HG02870 (cell line): ENCODE measurements at regions not wholly inside any gene's neighbourhood (a gene's known extent, or its start where the extent isn't known, plus 50 kb on each side); places are given as distances from the start of the nearest gene placed in this dataset.

ENCODE experiments used
- ATAC-seq: cut with Tn5 transposase; IDR thresholded peaks from one replicate; pipeline ENCODE4 v1.9.1; 2021; ENCODE audit warnings: mild to moderate bottlenecking, moderate library complexity; ENCODE audit not compliant: unreplicated experiment

DNA sequence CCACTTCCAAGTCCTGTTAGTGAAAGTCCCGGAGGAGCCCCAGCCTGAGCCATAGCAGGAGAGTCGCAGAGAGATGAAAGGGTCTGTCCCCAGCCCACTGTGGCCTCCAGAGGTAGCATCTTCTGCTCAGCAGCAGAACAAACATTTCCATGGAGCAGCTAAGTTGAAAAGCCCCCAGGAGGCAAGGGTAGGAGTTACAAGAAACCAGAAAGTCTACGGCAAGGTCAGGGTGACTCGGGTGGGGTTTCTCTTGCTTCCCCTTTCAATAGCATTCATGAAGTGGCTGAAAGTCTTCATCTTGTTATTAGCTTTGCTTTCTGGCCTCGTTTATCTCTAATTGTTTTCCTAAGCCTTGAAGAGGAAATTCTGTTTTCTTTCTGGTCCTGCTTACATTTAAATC, 151.2 kb upstream of the DIO3 start:
- ATAC-seq: no peak

DNA sequence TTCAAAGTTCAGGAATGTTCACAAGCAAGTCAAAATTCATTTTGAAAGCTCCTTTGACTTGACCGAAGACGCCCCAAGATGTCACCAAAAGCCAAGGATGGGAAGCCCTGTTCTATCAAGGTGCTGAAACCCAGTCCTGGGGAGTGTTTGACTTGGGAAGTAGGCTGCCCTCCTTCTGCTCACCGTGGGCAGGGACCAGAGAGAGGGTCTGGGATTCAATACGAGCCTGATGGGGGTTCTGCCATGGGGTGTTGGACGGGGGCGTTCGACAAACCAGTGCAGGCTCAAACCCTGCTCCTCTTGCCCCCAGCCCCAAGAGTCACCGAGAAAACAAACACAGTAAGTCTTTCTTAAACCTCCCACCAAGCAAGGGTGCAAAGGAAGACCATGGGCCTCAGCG, 150.1 kb upstream of the DIO3 start:
- no peak for ATAC-seq

DNA sequence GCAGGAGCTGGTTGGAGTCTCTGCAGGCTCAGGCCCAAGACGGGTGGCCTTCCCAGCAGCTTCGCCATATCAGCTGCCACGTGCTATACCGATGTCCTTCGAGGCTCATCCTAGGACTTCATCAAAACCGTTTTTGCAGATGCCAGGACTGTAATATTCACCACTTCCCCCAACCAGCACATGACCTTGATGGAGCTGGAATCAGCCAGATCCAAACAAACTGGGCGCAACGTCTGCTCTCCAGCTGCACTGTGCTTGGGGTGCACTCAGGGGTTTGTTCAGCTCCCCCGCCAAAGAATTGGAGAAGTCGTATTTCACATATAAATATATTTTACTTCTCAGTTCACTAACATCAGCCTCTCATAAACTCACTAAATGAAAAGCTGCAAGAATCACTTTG, 149.5 kb upstream of the DIO3 start:
- ATAC-seq: no peak

DNA sequence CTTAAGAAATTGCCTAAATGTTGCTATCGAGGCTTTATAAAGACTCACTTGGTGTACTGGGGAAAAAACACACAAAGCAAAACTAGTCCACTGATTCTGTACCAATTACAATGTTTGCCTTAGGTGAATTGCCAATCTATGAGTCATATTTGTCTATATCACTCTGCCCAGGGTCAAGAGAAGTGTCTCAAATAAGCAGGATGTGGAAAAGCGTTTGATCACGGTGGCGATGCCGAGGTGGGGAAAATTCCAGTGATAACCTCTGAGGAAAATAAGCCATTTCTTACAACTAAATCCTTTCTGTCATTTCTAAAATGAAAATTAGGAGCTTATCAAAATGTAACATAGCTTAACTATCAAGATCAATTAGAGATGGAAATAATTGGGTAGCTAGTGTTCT, 148.6 kb upstream of the DIO3 start:
- ATAC-seq: no peak

DNA sequence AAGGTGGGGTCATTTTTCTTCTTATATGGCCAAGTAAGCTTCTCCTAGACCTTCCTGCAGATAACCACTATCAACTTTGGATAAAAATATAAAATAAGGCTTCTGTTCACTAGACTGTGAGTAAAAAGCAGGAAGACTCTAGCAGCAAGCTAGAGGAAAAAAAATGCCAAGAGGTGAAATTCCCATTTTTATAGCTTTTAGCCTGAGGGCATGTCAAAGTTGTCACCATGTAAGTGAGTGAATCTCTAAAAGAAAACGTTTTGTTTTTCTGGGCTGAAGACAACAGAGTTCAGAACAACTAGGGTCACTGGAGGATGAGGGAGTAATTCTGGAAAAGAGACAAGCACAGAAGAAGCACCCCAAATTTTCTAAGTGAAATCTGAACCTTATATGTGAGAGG, 143.9 kb upstream of the DIO3 start:
- ATAC-seq: no peak

DNA sequence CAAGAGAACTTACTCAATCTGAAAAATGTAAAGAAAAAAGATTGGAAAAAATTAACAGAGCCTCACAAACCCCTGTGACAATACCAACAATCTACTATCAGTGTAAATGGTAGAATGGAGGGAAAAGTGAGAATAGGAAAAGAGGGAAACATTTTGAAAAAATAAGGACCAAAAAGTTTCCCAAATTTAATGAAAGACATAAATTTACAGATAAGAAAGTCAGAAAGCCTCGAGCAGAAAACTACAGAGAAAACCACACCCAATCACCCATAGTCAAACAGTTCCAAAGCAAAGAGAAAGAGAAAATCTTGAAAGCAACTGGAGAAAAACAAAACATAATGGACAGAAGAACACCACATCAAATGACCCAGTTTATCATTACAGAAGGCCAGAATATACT, 142.7 kb upstream of the DIO3 start:
- ATAC-seq: no peak

DNA sequence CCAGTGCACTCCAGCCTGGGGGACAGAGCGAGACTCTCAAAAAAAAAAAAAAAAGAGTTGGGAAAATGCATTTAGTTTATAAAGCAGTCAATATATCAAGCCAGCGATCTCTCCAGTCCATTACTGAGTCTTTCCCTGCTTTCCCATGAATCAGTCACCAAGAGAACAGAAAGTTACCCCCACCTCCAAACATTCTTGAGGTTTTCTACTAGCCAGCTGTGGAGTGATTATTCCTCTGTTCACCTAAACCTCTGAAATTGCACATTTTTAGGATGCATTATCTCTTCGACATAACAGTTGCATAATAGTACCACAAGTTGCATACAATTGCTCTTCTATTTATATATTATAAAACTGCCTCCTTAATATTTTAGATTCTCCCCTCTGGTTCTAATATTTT, 134.8 kb upstream of the DIO3 start:
- ATAC-seq: no peak

DNA sequence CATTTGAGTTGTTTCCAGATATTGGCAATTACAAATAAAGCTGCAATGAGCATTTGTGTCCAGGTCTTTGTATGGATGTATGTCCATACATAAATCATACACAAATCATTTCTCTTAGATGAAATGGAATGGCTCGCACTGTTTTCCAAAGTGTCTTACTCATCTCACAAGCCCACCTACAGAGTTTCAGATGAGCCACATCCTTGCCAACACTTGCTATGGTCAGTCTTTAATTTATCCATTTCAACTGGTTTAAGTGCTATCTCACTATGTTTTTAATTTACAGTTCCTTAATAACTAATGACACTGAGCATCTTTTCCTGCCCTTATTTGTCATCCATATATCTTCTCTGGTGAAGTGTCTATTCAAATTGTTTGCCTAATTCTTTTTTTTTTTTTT, 132.9 kb upstream of the DIO3 start:
- ATAC-seq: no peak

DNA sequence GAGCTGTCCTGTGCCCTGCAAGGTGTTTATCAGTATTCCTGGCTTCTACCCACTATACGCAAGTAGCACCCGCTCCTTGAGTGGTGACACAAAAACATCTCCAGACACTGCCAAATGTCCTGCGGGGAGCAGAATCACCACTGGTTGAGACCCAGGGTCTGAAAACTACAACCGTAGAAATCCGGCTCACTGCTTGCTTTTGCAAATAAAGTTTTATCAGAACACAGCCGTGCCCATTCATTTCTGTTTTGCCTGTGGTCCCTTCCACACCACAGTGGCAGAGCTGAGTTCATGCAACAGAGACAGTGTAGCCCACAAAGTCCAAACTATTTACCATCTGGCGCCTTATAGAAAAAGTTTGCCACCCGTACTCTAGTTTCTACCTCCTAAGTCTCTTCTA, 125.7 kb upstream of the DIO3 start:
- ATAC-seq: no peak

DNA sequence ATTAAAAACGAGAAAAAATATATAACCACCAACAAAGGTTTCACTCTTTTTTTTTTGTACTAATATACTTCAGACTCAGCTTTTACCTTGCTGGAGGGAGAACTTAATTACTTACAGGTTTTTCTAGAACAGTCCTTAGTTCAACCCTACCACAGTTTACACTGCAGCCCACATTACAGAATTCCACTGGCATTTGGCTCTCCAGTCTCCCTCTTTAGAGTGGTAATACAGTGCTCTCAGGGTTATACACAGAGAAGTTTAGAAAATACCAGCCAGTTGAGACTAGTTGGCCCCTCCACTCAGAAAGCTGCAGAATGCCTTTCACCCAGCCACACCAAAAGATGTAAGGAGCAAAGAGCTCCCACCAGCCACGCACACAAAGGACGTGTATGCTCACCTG, 122.3 kb upstream of the DIO3 start:
- no peak for ATAC-seq

DNA sequence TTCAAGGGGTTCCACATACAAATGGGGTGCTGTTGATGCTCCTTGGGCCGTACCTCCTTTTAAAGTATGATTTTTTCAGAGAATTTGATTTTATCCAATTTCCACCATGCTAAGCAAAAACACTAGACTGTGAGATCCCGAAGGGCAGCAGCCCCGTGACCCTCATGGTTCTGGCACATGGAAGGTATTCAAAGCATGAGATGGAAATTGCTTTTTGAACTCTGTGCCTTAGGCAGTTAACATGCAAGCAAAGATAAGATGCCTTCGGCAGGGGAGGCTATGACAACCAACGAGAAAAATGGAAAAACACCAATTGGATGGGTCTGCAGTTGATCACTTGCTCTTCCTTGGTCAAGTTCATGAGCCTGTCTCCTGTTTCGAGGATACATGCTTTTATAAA, 120.8 kb upstream of the DIO3 start:
- ATAC-seq: no peak

DNA sequence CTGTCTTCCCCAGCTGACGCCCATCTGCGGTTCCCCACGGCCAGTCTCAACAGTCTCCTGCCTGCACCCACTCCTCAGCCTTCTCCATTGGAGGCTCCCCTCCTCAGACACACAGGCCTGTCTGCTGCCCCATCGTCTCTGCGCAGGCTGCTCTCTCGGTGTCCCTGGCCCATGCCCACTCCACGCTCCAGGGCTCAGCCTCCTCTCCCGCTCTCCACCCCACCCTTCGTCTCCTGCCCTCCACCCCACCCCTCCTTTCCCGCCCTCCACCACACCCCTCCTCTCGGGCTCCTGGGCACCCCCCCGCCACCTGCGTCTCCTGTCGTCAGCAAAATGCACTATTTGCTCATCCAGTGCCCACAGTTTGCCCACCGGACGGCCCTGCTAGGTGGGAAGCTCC, 119.6 kb upstream of the DIO3 start:
- ATAC-seq: no peak

DNA sequence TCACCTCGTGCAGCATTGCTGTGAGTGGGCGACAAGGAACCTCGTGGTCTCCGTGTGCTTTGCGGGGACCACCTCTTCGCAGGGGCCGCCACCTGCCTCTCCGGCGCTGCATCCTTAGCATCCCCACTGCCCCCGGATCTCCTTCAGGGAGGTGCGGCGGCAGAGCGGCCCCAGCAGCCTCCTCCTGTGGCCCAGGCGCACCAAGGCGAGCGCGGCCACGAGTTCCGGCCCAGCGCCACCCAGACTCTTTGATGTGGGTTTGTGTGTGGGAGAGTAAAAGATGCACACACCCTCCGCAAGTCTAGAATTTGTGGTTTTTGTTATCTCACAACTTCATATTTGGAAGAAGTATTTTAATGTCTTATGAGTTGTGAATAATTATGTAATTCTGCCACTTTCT, 118.8 kb upstream of the DIO3 start:
- ATAC-seq: no peak

DNA sequence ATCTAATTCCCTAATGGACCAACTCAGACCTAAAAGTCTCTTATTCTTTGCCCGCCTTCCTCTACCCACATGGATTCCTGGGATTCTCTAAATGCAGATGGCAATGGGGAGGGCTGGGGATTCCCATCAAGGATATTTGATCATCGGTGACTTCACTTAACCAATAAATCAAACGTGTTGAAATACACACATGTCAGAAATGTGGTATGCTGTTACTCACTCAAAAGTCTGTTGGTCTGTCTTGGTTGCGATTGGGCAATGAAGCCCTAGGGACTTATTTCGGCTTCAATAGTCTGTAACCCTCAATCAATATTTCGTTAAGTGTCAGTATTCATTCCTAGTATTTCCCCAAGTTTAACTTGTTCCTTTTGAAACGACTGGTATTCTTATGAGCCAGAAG, 117.2 kb upstream of the DIO3 start:
- ATAC-seq: no peak

DNA sequence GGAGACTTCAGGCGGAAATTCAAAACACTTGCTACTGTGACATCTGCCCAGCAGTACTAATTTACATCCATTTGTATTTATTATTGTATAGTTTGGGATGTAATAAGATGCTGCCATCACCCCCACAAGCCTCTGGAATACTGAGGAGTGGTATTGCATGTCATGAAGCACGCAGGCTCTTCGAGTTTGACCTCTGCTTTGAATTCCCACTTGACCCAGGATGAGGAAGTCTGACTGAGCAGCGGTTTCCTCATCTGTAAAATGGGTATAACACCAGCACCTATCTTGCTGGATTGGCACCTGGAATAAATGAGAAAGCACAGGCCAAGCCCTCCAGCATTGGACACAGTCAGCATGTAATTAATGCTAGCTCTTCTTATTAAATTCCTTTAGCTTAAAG, 116.0 kb upstream of the DIO3 start:
- no peak for ATAC-seq

DNA sequence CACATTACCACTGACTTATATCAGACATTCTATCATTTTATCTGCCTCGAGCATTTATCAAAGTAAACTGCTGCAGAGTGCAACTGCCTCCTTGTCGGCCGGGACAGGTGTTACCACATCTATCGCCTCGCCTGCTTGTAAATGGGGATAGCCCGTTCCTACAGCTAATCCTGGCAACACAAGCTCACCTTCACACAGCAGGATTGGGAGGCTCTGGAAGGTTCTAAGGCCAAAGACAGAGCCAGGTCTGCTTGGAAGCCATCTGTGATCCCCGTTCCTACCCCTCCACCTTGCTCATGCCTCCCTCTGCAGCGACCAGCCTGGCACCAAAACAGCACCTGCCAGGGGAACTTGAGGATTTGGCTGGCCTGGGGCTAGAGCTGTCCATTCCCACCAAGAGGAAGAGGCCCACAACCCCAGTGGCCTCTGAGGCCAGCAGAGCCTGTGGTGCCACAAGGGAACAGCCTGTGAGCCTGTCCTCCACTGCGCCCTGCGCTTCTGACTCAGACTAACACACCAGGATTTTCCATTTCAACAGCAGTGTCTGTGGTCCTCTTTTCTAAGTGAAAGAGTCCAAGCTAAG, 114.8 kb upstream of the DIO3 start:
- ATAC-seq: no peak

DNA sequence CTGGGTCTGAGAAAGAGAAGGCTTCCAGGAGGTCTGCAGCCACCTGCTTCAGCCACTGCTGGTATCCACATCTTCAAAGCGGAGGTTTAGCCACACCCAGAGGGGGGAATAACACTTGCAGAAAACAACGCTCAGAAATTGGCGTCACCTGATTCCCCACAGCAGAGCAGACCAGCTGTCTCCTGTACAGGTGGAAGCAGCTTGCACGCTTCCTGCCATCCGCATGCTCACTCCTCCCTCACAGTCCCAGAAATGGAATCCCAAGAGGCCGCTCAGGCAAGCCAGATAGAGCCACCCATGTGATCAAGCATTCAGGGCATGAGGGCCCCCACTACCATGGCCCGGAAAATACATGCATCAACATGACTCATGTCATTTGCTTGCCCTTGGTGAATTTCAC, 112.2 kb upstream of the DIO3 start:
- no peak for ATAC-seq

DNA sequence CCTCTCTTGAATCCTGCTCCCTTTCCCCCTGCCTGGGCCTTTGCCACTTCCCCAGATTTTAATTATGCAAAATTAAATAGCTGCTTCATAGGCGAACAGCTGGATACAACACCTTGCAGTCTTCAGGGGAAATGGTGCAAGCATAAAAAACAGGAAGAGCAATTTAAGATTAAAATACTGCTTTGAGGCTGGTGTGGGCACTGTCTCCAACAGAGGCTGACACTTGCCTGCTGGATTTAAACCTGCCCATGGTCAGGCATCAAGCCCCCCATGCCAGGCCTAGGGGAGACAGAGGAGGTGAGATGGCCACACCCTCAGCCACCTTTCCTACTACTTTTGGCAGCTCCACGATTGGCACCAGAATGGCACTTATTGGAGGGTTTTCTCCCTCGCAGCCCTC, 110.1 kb upstream of the DIO3 start:
- ATAC-seq: no peak

DNA sequence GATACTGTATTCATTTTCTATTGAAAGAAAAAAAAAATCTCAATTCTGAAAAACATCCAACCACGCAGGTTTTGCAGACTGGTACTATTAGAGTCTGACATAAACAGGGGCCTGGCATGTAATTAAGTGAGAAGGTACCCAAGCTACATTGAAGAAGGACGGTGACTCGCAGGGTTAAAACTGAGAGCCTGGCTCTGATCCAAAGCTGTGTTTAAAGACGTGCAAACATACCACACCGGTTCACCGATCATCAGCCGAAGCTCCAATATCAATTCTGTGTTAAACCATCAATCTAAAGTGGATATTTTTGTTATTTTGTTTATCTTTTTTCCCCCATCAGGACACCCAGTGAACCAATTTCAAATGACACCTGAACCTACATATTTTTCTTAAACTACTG, 108.1 kb upstream of the DIO3 start:
- ATAC-seq: no peak

DNA sequence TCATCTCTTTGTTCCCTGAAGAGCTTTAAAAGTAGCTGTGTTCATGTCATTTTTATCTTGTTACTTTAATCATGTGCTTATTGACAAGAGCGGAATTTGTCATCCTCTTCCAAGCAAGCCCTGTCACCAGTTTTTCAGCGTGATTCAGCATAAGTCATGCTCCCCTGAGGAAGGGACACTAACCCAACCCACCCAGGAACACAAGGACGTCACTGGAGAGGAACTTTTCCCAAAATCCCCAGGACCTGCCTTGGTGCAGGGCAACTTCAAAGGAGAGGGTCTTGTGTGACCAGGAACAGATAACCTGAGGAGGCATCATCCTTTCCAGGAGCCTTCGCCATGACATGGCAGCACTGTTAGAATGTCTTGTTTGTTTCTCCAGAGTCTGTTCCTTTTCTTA, 107.1 kb upstream of the DIO3 start:
- ATAC-seq: no peak

DNA sequence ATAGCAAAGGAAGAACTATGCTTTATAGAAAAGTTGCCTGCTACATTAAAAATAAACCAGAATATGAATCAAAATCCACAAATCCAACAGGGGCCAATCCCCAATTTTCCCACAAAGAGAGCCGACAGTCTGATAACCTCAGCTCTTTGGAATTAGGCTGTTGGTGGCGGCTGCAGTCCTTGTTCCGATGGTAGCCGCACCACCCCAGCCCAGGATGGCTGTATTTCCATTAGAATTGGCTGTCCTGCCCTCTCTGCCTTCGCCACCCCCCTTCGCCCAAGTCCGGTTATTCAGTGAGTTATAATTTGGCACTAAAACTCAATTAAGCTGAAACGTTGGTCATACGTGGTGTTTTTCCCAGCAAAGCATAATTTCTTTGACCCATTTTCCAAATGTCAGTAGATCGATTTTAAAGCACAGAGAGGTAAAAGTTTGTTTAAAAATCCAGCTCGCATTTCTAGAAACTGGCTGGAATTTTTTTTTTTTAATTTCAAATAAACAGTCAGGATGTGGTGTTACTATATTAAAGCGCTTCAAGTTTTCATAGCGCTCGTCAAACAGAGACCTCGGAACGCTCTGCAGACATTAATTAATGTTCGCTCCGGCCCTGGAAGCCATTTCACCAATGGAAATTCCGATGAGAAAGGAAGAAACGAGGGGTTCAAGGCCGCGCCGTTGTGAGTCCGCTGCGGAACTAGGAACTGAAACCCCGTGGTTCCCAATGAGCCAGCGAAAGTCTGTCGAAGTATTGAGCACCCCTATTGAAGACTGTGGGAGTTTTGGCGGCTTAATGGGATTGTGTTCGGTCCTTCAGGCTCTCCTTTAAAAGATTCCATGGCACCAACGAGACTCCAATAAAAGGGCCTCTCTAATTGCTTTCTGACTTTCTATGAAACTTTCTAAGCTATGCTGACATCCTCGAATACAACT, 104.8 kb upstream of the DIO3 start:
- ATAC-seq: no peak

DNA sequence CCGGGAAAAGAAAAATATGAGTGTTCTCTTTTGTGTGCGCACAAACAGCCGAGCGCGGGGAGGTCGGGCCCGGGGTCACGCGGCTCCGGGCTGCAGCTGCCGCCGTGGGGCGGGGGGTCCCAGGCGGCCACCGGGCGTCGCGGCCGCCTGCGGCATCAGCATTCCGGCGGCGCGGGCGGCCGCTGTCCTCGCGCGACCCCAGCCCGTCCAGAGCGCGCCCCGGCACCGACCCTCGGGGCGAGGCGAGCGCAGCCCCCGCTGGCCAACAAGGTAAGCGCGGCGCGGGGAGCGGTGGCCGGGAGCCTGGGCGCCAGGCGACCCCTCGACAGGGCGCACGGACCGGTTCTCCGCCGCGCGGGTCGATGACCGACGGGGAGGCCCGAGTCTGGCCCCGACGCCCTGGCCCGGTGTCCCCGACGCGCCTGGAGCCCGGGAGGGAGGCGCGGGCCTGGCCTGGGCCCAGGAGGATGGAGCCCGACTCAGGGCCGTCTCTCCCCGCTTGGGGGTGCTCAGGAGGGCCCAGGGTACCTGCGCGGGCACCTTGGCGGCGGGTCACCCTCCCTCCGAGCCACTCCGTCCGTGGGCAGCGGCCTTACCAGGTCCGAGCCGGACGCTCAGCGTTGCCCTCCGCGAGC, 103.9 kb upstream of the DIO3 start:
- ATAC-seq: no peak
